Prostate gland (tissue), 2 donors: ENCODE measurements at regions not wholly inside any gene's neighbourhood (a gene's known extent, or its start where the extent isn't known, plus 50 kb on each side); places are given as distances from the start of the nearest gene placed in this dataset.

Experiments used
- POLR2A ChIP-seq: fragments of 450-650 bp; IDR thresholded peaks from one replicate; pipeline ENCODE4 v1.6.1; 2016; ENCODE audit warnings: antibody characterized with exemption, mild to moderate bottlenecking
- POLR2AphosphoS5 ChIP-seq: sonication (generic); formaldehyde crosslinking; IDR thresholded peaks from one replicate; pipeline ENCODE4 v1.6.1; 2017; ENCODE audit warnings: antibody characterized with exemption
- TF ChIP-seq, protein P1 (sequence below), 4 experiments: fragments of 200-600 bp in 2 of 4; fragments of 450-650 bp in 2 of 4; sonication (generic) in 2 of 4; IDR thresholded peaks; 1 replicate in 3 of 4; 2 replicates in 1 of 4; pipeline ENCODE4 v1.5.1; 2016 to 2019; ENCODE audit warnings: antibody characterized with exemption in 4 of 4, mild to moderate bottlenecking in 2 of 4, moderate library complexity in 2 of 4

DNA sequence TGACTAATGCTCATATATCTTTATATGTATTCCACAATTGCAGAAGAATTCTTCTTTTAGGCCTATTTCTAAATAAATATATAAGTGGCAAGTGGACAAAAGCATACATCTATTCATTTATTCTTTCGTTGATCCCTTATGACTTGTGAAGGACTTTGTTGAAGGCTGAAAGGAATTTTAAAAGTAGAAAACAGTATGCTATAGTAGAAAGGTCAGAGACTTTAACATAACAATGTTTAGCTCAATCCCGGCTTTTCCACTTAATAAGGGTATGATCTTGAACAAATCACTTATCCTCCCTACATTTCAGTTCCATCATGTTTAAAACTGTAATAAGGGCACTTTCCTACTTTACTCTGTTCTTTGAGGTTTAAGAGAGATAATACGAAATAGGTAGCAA, 672.9 kb downstream of the MECOM start:
- TF ChIP-seq POLR2A (no peak), POLR2AphosphoS5 (no peak)
- TF ChIP-seq, protein P1, sequence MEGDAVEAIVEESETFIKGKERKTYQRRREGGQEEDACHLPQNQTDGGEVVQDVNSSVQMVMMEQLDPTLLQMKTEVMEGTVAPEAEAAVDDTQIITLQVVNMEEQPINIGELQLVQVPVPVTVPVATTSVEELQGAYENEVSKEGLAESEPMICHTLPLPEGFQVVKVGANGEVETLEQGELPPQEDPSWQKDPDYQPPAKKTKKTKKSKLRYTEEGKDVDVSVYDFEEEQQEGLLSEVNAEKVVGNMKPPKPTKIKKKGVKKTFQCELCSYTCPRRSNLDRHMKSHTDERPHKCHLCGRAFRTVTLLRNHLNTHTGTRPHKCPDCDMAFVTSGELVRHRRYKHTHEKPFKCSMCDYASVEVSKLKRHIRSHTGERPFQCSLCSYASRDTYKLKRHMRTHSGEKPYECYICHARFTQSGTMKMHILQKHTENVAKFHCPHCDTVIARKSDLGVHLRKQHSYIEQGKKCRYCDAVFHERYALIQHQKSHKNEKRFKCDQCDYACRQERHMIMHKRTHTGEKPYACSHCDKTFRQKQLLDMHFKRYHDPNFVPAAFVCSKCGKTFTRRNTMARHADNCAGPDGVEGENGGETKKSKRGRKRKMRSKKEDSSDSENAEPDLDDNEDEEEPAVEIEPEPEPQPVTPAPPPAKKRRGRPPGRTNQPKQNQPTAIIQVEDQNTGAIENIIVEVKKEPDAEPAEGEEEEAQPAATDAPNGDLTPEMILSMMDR (IDR thresholded peaks at IDR 0.05): no peak
